Activated T-helper 17 cell treated with anti-CD3 and anti-CD28 coated beads, Interleukin-2, amount 50 U/mL, for 72 hours (primary cell): ENCODE measurements at regions not wholly inside any gene's neighbourhood (a gene's known extent, or its start where the extent isn't known, plus 50 kb on each side); places are given as distances from the start of the nearest gene placed in this dataset.

ENCODE experiments used
- ATAC-seq: fragments of 150-1000 bp; cut with Tn5 transposase; replicated peaks from 2 replicates; pipeline ENCODE4 v1.10.0; 2021; ENCODE audit warnings: mild to moderate bottlenecking, moderate library complexity
- H3K27ac Mint-ChIP-seq: one replicate; pipeline ENCODE4 v1.8.0; 2022; ENCODE audit warnings: mixed read lengths
- H3K27me3 Mint-ChIP-seq: one replicate; pipeline ENCODE4 v1.8.0; 2022; ENCODE audit warnings: mixed read lengths
- H3K36me3 Mint-ChIP-seq: one replicate; pipeline ENCODE4 v1.8.0; 2022; ENCODE audit warnings: low read depth, mild to moderate bottlenecking, mixed read lengths
- H3K4me1 Mint-ChIP-seq: one replicate; pipeline ENCODE4 v1.8.0; 2022; ENCODE audit warnings: mixed read lengths
- H3K4me3 Mint-ChIP-seq: one replicate; pipeline ENCODE4 v1.8.0; 2022; ENCODE audit warnings: mild to moderate bottlenecking, mixed read lengths
- H3K9me3 Mint-ChIP-seq: one replicate; pipeline ENCODE4 v1.8.0; 2022; ENCODE audit warnings: mixed read lengths

- H3K9me3 Mint-ChIP-seq, result peaks cover 11% of the 10 kb centered on the region
- no peak for ATAC-seq
- H3K36me3 Mint-ChIP-seq, result no peaks in the 10 kb centered on the region
- no peaks in the 10 kb centered on the region for H3K27me3 Mint-ChIP-seq
- no peaks in the 10 kb centered on the region for H3K4me1 Mint-ChIP-seq
- H3K27ac Mint-ChIP-seq, result no peak overlapping the region
- no peak overlapping the region for H3K4me3 Mint-ChIP-seq
Observed at GRCh38 chr2:57558312-57558711, 488.3 kb upstream of the VRK2 start.

- no peak for ATAC-seq
- Mint-ChIP-seq H3K36me3 (no peaks in the 10 kb centered on the region), H3K4me3 (no peak overlapping the region), H3K9me3 (peaks cover 12% of the 10 kb centered on the region), H3K27me3 (no peaks in the 10 kb centered on the region), H3K27ac (no peak overlapping the region), H3K4me1 (no peaks in the 10 kb centered on the region)
Observed at GRCh38 chr2:57562495-57562894, 484.1 kb upstream of the VRK2 start.

GRCh38 chr2:57563015-57563414 lies 483.6 kb upstream of the VRK2 start:
- Mint-ChIP-seq H3K4me1 (no peaks in the 10 kb centered on the region), H3K27ac (no peak overlapping the region), H3K27me3 (no peaks in the 10 kb centered on the region)

GRCh38 chr2:57567245-57567644 lies 479.4 kb upstream of the VRK2 start:
- Mint-ChIP-seq H3K27me3 (no peaks in the 10 kb centered on the region), H3K9me3 (peaks cover 12% of the 10 kb centered on the region), H3K36me3 (no peaks in the 10 kb centered on the region), H3K4me3 (no peak overlapping the region), H3K4me1 (no peaks in the 10 kb centered on the region), H3K27ac (no peak overlapping the region)
- ATAC-seq, result no peak

More at GRCh38 chr2:57563015-57563414, 483.6 kb upstream of the VRK2 start:
- H3K4me3 Mint-ChIP-seq, result no peak overlapping the region
- no peaks in the 10 kb centered on the region for H3K36me3 Mint-ChIP-seq
- peaks cover 12% of the 10 kb centered on the region for H3K9me3 Mint-ChIP-seq
- no peak for ATAC-seq

GRCh38 chr2:57569396-57569795 lies 477.2 kb upstream of the VRK2 start:
- H3K36me3 Mint-ChIP-seq, result no peaks in the 10 kb centered on the region
- H3K4me1 Mint-ChIP-seq, result no peaks in the 10 kb centered on the region
- H3K9me3 Mint-ChIP-seq, result peaks cover 22% of the 10 kb centered on the region
- H3K27me3 Mint-ChIP-seq, result no peaks in the 10 kb centered on the region
- no peak overlapping the region for H3K4me3 Mint-ChIP-seq
- no peak overlapping the region for H3K27ac Mint-ChIP-seq
- no peak for ATAC-seq

GRCh38 chr2:57570961-57571360 lies 475.6 kb upstream of the VRK2 start:
- peaks cover 15% of the 10 kb centered on the region for H3K9me3 Mint-ChIP-seq

GRCh38 chr2:57575700-57576268 lies 470.8 kb upstream of the VRK2 start:
- no peak for ATAC-seq
- Mint-ChIP-seq H3K4me3 (no peak overlapping the region), H3K27me3 (no peaks in the 10 kb centered on the region), H3K36me3 (no peaks in the 10 kb centered on the region), H3K4me1 (no peaks in the 10 kb centered on the region), H3K9me3 (peaks cover 15% of the 10 kb centered on the region), H3K27ac (no peak overlapping the region)

More at GRCh38 chr2:57570961-57571360, 475.6 kb upstream of the VRK2 start:
- H3K4me3 Mint-ChIP-seq, result no peak overlapping the region
- no peaks in the 10 kb centered on the region for H3K4me1 Mint-ChIP-seq
- H3K36me3 Mint-ChIP-seq, result no peaks in the 10 kb centered on the region
- ATAC-seq, result no peak
- H3K27ac Mint-ChIP-seq, result no peak overlapping the region
- no peaks in the 10 kb centered on the region for H3K27me3 Mint-ChIP-seq

GRCh38 chr2:57576983-57577382 lies 469.6 kb upstream of the VRK2 start:
- Mint-ChIP-seq H3K4me1 (no peaks in the 10 kb centered on the region), H3K27ac (no peak overlapping the region), H3K36me3 (no peaks in the 10 kb centered on the region), H3K4me3 (no peak overlapping the region), H3K9me3 (peaks cover 12% of the 10 kb centered on the region), H3K27me3 (no peaks in the 10 kb centered on the region)
- ATAC-seq, result no peak

- Mint-ChIP-seq H3K27ac (no peak overlapping the region), H3K27me3 (no peaks in the 10 kb centered on the region), H3K4me1 (no peaks in the 10 kb centered on the region), H3K4me3 (no peak overlapping the region), H3K9me3 (peaks cover 20% of the 10 kb centered on the region), H3K36me3 (no peaks in the 10 kb centered on the region)
- no peak for ATAC-seq
Observed at GRCh38 chr2:57597940-57598339, 448.7 kb upstream of the VRK2 start.

- H3K36me3 Mint-ChIP-seq, result no peaks in the 10 kb centered on the region
- ATAC-seq, result no peak
- no peaks in the 10 kb centered on the region for H3K4me1 Mint-ChIP-seq
- peaks cover 20% of the 10 kb centered on the region for H3K9me3 Mint-ChIP-seq
- H3K27me3 Mint-ChIP-seq, result no peaks in the 10 kb centered on the region
- H3K27ac Mint-ChIP-seq, result no peak overlapping the region
- H3K4me3 Mint-ChIP-seq, result no peak overlapping the region
Observed at GRCh38 chr2:57598551-57598950, 448.1 kb upstream of the VRK2 start.

GRCh38 chr2:57602733-57603132 lies 443.9 kb upstream of the VRK2 start:
- Mint-ChIP-seq H3K9me3 (peaks cover 9% of the 10 kb centered on the region), H3K4me1 (no peaks in the 10 kb centered on the region), H3K27ac (no peak overlapping the region), H3K27me3 (no peaks in the 10 kb centered on the region), H3K4me3 (no peak overlapping the region), H3K36me3 (no peaks in the 10 kb centered on the region)
- no peak for ATAC-seq

- no peak overlapping the region for H3K27ac Mint-ChIP-seq
Observed at GRCh38 chr2:57614988-57615387, 431.6 kb upstream of the VRK2 start.

GRCh38 chr2:57615855-57616556 lies 430.6 kb upstream of the VRK2 start:
- no peaks in the 10 kb centered on the region for H3K4me1 Mint-ChIP-seq
- H3K4me3 Mint-ChIP-seq, result no peak overlapping the region
- no peaks in the 10 kb centered on the region for H3K9me3 Mint-ChIP-seq
- no peaks in the 10 kb centered on the region for H3K36me3 Mint-ChIP-seq
- no peak for ATAC-seq
- no peak overlapping the region for H3K27ac Mint-ChIP-seq
- H3K27me3 Mint-ChIP-seq, result no peaks in the 10 kb centered on the region

More at GRCh38 chr2:57614988-57615387, 431.6 kb upstream of the VRK2 start:
- Mint-ChIP-seq H3K36me3 (no peaks in the 10 kb centered on the region), H3K9me3 (no peaks in the 10 kb centered on the region), H3K27me3 (no peaks in the 10 kb centered on the region), H3K4me3 (no peak overlapping the region), H3K4me1 (no peaks in the 10 kb centered on the region)
- no peak for ATAC-seq

- no peaks in the 10 kb centered on the region for H3K27me3 Mint-ChIP-seq
- H3K9me3 Mint-ChIP-seq, result no peaks in the 10 kb centered on the region
- no peak overlapping the region for H3K27ac Mint-ChIP-seq
- no peaks in the 10 kb centered on the region for H3K4me1 Mint-ChIP-seq
- no peaks in the 10 kb centered on the region for H3K36me3 Mint-ChIP-seq
- no peak for ATAC-seq
- H3K4me3 Mint-ChIP-seq, result no peak overlapping the region
Observed at GRCh38 chr2:57617318-57617717, 429.3 kb upstream of the VRK2 start.

GRCh38 chr2:57621122-57621663 lies 425.4 kb upstream of the VRK2 start:
- no peak overlapping the region for H3K27ac Mint-ChIP-seq
- H3K4me3 Mint-ChIP-seq, result no peak overlapping the region
- ATAC-seq, result no peak
- no peaks in the 10 kb centered on the region for H3K4me1 Mint-ChIP-seq
- peaks cover 3% of the 10 kb centered on the region for H3K9me3 Mint-ChIP-seq
- H3K36me3 Mint-ChIP-seq, result no peaks in the 10 kb centered on the region
- H3K27me3 Mint-ChIP-seq, result no peaks in the 10 kb centered on the region
